K562 (cell line): ENCODE measurements at regions not wholly inside any gene's neighbourhood (a gene's known extent, or its start where the extent isn't known, plus 50 kb on each side); places are given as distances from the start of the nearest gene placed in this dataset.

Experiments
- ARID1B ChIP-seq: fragments of 450-650 bp; IDR thresholded peaks from 2 replicates; pipeline ENCODE4 v1.6.1; 2016; ENCODE audit warnings: antibody characterized with exemption, mild to moderate bottlenecking, inconsistent platforms
- BRCA1 ChIP-seq, 2 experiments: fragments of 450-650 bp in 1 of 2; sonication (generic) in 1 of 2; formaldehyde crosslinking in 1 of 2; IDR thresholded peaks; 2 replicates each; pipeline versions ENCODE4 v1.5.0 to v1.6.1; 2017 to 2020; ENCODE audit warnings: mild to moderate bottlenecking in 1 of 2, missing genetic modification reagents in 1 of 2
- CHD4 ChIP-seq: fragments of 200-600 bp; sonication (generic); IDR thresholded peaks from 3 replicates; pipeline ENCODE4 v1.6.1; 2012; ENCODE audit warnings: low read depth, mild to moderate bottlenecking, mixed read lengths, low read length, inconsistent platforms; ENCODE audit not compliant: insufficient read depth, insufficient replicate concordance, poor library complexity, severe bottlenecking
- KLF13 ChIP-seq: fragments of 450-650 bp; IDR thresholded peaks from 2 replicates; pipeline ENCODE4 v1.6.1; 2016; ENCODE audit warnings: missing genetic modification characterization, low read depth, mild to moderate bottlenecking, missing compliant biosample characterization, moderate library complexity, borderline replicate concordance
- PTRF ChIP-seq: fragments of 450-650 bp; IDR thresholded peaks from 2 replicates; pipeline ENCODE4 v1.6.1; 2016; ENCODE audit warnings: mild to moderate bottlenecking, missing genetic modification characterization, missing compliant biosample characterization
- TAF15 ChIP-seq: fragments of 200-400 bp; formaldehyde crosslinking; IDR thresholded peaks from 2 replicates; pipeline ENCODE4 v1.6.1; 2017; ENCODE audit warnings: mild to moderate bottlenecking, low read depth, low read length, moderate library complexity
- TBL1XR1 ChIP-seq, 2 experiments: IDR thresholded peaks; 2 replicates each; pipeline ENCODE4 v1.6.1; 2012; ENCODE audit warnings: improper control_type of control experiment in 2 of 2, low read length in 2 of 2, mild to moderate bottlenecking in 1 of 2
- TCF3 ChIP-seq: sonication (generic); formaldehyde crosslinking; IDR thresholded peaks from 2 replicates; pipeline ENCODE4 v1.4.0; 2020; ENCODE audit warnings: mild to moderate bottlenecking, missing genetic modification reagents
- ZNF140 ChIP-seq: fragments of 250-450 bp; sonication (Bioruptor Pico); IDR thresholded peaks from 2 replicates; pipeline ENCODE4 v1.8.0; 2021; ENCODE audit warnings: moderate library complexity, mild to moderate bottlenecking, inconsistent platforms
- ZNF561 ChIP-seq: fragments of 450-650 bp; formaldehyde crosslinking; conservative IDR thresholded peaks from 2 replicates; pipeline ENCODE4 v1.4.0; 2020; ENCODE audit warnings: mild to moderate bottlenecking, moderate library complexity
- ZNF785 ChIP-seq: fragments of 250-450 bp; sonication (Bioruptor Pico); IDR thresholded peaks from 2 replicates; pipeline ENCODE4 v1.4.0; 2020; ENCODE audit warnings: mild to moderate bottlenecking
- TF ChIP-seq, protein P1 (sequence below): sonication (generic); formaldehyde crosslinking; IDR thresholded peaks from 2 replicates; pipeline ENCODE4 v1.8.0; 2022; ENCODE audit warnings: mild to moderate bottlenecking, missing genetic modification reagents
- TF ChIP-seq, protein P2 (sequence below): fragments of 450-650 bp; formaldehyde crosslinking; conservative IDR thresholded peaks from 2 replicates; pipeline ENCODE4 v1.4.0; 2022; ENCODE audit warnings: mild to moderate bottlenecking, missing genetic modification characterization
- TF ChIP-seq, protein P3 (sequence below): sonication (generic); formaldehyde crosslinking; IDR thresholded peaks from 2 replicates; pipeline ENCODE4 v1.8.0; 2022; ENCODE audit warnings: mild to moderate bottlenecking, low read depth, missing genetic modification reagents
- TF ChIP-seq, protein P4 (sequence below): fragments of 250-450 bp; sonication (Bioruptor Pico); IDR thresholded peaks from 2 replicates; pipeline ENCODE4 v1.5.1; 2021; ENCODE audit warnings: mild to moderate bottlenecking
- TF ChIP-seq, protein P5 (sequence below): IDR thresholded peaks from 2 replicates; pipeline ENCODE4 v1.6.1; 2014; ENCODE audit warnings: antibody characterized with exemption
- TF ChIP-seq, protein P6 (sequence below): IDR thresholded peaks from 2 replicates; pipeline ENCODE4 v1.6.1; 2011; ENCODE audit not compliant: insufficient read length; ENCODE audit errors: extremely low read depth
- TF ChIP-seq, protein P7 (sequence below): fragments of 450-650 bp; IDR thresholded peaks from 2 replicates; pipeline ENCODE4 v1.6.1; 2018; ENCODE audit warnings: mild to moderate bottlenecking, low read depth; ENCODE audit not compliant: partially characterized antibody

DNA sequence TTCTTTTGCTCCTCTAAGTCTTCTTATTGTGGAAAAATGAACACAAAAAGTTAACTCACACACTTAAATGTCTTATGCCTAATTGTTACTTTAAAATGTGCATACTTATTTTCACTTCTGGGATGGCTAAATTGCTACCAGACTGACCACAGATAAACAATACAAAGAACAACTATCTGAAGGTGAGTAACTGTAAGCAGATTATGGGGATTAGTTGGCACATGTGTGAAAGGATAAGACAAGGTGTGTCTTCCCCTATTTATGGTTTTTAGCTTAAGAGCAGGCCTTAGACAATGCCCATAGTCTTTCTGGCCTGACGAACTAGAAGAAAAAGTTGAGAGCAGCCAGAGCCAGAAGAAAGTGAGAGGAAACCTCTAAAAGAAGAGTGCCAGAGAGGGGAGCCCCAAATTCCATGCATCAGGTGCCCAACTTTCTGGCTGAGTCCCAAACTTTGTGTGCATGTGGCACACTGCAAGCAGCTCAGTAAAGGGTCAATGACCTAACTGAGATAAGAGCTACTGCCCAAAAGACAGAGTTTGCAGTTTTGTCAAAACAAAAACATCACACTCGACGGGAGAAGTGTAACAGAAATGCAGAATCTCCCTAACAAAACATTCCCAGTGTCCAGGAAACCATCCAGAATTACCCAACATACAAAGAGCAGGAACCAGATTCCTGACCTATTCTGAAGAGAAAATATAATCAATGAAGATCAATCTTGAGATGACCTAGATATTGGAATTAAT is 375.4 kb downstream of the KCNRG start (continued):
- peak; percentile 65 for TF ChIP-seq TCF3
- no peak for TF ChIP-seq ZNF140
- no peak for TF ChIP-seq KLF13 (tag)
- TF ChIP-seq, protein P1, sequence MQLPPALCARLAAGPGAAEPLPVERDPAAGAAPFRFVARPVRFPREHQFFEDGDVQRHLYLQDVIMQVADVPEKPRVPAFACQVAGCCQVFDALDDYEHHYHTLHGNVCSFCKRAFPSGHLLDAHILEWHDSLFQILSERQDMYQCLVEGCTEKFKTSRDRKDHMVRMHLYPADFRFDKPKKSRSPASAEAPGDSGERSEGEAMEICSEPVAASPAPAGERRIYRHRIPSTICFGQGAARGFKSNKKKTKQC, result no peak
- TF ChIP-seq, protein P2, sequence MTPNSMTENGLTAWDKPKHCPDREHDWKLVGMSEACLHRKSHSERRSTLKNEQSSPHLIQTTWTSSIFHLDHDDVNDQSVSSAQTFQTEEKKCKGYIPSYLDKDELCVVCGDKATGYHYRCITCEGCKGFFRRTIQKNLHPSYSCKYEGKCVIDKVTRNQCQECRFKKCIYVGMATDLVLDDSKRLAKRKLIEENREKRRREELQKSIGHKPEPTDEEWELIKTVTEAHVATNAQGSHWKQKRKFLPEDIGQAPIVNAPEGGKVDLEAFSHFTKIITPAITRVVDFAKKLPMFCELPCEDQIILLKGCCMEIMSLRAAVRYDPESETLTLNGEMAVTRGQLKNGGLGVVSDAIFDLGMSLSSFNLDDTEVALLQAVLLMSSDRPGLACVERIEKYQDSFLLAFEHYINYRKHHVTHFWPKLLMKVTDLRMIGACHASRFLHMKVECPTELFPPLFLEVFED (CRISPR knock-in tag), result no peak
- no peak for TF ChIP-seq BRCA1 (IDR thresholded peaks at IDR 0.05)
- no peak for TF ChIP-seq BRCA1 (CRISPR knock-in tag; IDR thresholded peaks at IDR 0.05)
- TF ChIP-seq TAF15, result no peak
- TF ChIP-seq, protein P3, sequence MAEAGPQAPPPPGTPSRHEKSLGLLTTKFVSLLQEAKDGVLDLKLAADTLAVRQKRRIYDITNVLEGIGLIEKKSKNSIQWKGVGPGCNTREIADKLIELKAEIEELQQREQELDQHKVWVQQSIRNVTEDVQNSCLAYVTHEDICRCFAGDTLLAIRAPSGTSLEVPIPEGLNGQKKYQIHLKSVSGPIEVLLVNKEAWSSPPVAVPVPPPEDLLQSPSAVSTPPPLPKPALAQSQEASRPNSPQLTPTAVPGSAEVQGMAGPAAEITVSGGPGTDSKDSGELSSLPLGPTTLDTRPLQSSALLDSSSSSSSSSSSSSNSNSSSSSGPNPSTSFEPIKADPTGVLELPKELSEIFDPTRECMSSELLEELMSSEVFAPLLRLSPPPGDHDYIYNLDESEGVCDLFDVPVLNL (CRISPR knock-in tag), result no peak
- no peak for TF ChIP-seq CHD4
- TF ChIP-seq ZNF561 (CRISPR knock-in tag), result no peak
- no peak for TF ChIP-seq ZNF785 (CRISPR knock-in tag)
- TF ChIP-seq, protein P4, sequence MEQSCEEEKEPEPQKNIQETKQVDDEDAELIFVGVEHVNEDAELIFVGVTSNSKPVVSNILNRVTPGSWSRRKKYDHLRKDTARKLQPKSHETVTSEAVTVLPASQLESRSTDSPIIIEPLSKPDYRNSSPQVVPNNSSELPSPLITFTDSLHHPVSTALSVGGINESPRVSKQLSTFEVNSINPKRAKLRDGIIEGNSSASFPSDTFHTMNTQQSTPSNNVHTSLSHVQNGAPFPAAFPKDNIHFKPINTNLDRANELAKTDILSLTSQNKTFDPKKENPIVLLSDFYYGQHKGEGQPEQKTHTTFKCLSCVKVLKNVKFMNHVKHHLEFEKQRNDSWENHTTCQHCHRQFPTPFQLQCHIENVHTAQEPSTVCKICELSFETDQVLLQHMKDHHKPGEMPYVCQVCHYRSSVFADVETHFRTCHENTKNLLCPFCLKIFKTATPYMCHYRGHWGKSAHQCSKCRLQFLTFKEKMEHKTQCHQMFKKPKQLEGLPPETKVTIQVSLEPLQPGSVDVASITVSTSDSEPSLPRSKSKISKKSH (CRISPR knock-in tag), result no peak
- 0 out of 2 replicates have a peak, but pooled peaks have one; percentile 38 for TF ChIP-seq ARID1B
- TF ChIP-seq, protein P5, sequence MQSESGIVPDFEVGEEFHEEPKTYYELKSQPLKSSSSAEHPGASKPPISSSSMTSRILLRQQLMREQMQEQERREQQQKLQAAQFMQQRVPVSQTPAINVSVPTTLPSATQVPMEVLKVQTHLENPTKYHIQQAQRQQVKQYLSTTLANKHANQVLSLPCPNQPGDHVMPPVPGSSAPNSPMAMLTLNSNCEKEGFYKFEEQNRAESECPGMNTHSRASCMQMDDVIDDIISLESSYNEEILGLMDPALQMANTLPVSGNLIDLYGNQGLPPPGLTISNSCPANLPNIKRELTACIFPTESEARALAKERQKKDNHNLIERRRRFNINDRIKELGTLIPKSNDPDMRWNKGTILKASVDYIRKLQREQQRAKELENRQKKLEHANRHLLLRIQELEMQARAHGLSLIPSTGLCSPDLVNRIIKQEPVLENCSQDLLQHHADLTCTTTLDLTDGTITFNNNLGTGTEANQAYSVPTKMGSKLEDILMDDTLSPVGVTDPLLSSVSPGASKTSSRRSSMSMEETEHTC, result no peak
- TF ChIP-seq, protein P6, sequence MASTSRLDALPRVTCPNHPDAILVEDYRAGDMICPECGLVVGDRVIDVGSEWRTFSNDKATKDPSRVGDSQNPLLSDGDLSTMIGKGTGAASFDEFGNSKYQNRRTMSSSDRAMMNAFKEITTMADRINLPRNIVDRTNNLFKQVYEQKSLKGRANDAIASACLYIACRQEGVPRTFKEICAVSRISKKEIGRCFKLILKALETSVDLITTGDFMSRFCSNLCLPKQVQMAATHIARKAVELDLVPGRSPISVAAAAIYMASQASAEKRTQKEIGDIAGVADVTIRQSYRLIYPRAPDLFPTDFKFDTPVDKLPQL, result no peak
- no peak for TF ChIP-seq TBL1XR1 (IDR thresholded peaks at IDR 0.05; ENCODE audit: low read length in 2 of 2)
- TF ChIP-seq, protein P7, sequence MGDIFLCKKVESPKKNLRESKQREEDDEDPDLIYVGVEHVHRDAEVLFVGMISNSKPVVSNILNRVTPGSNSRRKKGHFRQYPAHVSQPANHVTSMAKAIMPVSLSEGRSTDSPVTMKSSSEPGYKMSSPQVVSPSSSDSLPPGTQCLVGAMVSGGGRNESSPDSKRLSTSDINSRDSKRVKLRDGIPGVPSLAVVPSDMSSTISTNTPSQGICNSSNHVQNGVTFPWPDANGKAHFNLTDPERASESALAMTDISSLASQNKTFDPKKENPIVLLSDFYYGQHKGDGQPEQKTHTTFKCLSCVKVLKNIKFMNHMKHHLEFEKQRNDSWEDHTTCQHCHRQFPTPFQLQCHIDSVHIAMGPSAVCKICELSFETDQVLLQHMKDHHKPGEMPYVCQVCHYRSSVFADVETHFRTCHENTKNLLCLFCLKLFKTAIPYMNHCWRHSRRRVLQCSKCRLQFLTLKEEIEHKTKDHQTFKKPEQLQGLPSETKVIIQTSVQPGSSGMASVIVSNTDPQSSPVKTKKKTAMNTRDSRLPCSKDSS, result no peak
- TF ChIP-seq PTRF (tag), result no peak
